WTC11 (cell line): ENCODE measurements at regions not wholly inside any gene's neighbourhood (a gene's known extent, or its start where the extent isn't known, plus 50 kb on each side); places are given as distances from the start of the nearest gene placed in this dataset.

Experiments used
- ATAC-seq: fragments of 200-7000 bp; cut with Tn5 transposase; 2 replicates; pipeline ENCODE4 v1.10.0; 2021; ENCODE audit warnings: mild to moderate bottlenecking, moderate library complexity
- CTCF ChIA-PET: fragments of 300-600 bp; sonication (Branson Sonifier 250); formaldehyde crosslinking; loops from one replicate; lab custom pipeline; 2021; ENCODE audit warnings: antibody characterized with exemption; lab: Charles Lee
- POLR2A ChIA-PET: fragments of 350-600 bp; sonication (Branson Sonifier 250); formaldehyde crosslinking; loops from one replicate; lab custom pipeline; 2021; ENCODE audit warnings: antibody characterized with exemption; lab: Charles Lee
- DNase-seq: peaks from one replicate; pipeline ENCODE4 v3.0.0; 2021; ENCODE audit warnings: low spot score
- H3K27ac Mint-ChIP-seq: 2 replicates; pipeline ENCODE4 v1.8.0; 2021; ENCODE audit warnings: mixed read lengths
- H3K27me3 Mint-ChIP-seq: 2 replicates; pipeline ENCODE4 v1.8.0; 2021; ENCODE audit warnings: low read depth, mild to moderate bottlenecking, moderate library complexity, mixed read lengths
- H3K36me3 Mint-ChIP-seq: 2 replicates; pipeline ENCODE4 v1.8.0; 2021; ENCODE audit warnings: mixed read lengths
- H3K4me1 Mint-ChIP-seq: 2 replicates; pipeline ENCODE4 v1.8.0; 2022; ENCODE audit warnings: mixed read lengths
- H3K4me3 Mint-ChIP-seq: 2 replicates; pipeline ENCODE4 v1.8.0; 2021; ENCODE audit warnings: mild to moderate bottlenecking, moderate library complexity, mixed read lengths
- H3K9me3 Mint-ChIP-seq: 2 replicates; pipeline ENCODE4 v1.8.0; 2021; ENCODE audit warnings: mixed read lengths
- ATF2 ChIP-seq: sonication (generic); formaldehyde crosslinking; IDR thresholded peaks from 2 replicates; pipeline ENCODE4 v1.8.1; 2022; ENCODE audit warnings: low read depth, missing genetic modification reagents, borderline replicate concordance
- CBFB ChIP-seq: sonication (generic); formaldehyde crosslinking; IDR thresholded peaks from 2 replicates; pipeline ENCODE4 v1.8.1; 2022; ENCODE audit warnings: mild to moderate bottlenecking, low read depth, missing genetic modification reagents
- CDX4 ChIP-seq: fragments of 250-450 bp; sonication (Bioruptor Pico); IDR thresholded peaks from 2 replicates; pipeline ENCODE4 v1.9.0; 2021; ENCODE audit warnings: moderate library complexity, mild to moderate bottlenecking, inconsistent platforms, borderline replicate concordance
- EMX1 ChIP-seq: fragments of 250-450 bp; sonication (Bioruptor Pico); IDR thresholded peaks from 2 replicates; pipeline ENCODE4 v1.8.0; 2021; ENCODE audit warnings: mild to moderate bottlenecking
- ESRRA ChIP-seq: sonication (generic); formaldehyde crosslinking; IDR thresholded peaks from 2 replicates; pipeline ENCODE4 v1.8.1; 2022; ENCODE audit warnings: mild to moderate bottlenecking, missing genetic modification reagents, borderline replicate concordance
- ETV6 ChIP-seq: sonication (generic); formaldehyde crosslinking; IDR thresholded peaks from 2 replicates; pipeline ENCODE4 v1.8.1; 2022; ENCODE audit warnings: mild to moderate bottlenecking, missing genetic modification reagents
- FOXK1 ChIP-seq: sonication (generic); formaldehyde crosslinking; IDR thresholded peaks from 2 replicates; pipeline ENCODE4 v1.8.0; 2022; ENCODE audit warnings: mild to moderate bottlenecking, moderate library complexity, missing genetic modification reagents
- HMGA2 ChIP-seq: fragments of 250-450 bp; sonication (Bioruptor Pico); IDR thresholded peaks from 2 replicates; pipeline ENCODE4 v1.4.0; 2021; ENCODE audit warnings: mild to moderate bottlenecking, moderate library complexity
- IRF1 ChIP-seq: sonication (generic); formaldehyde crosslinking; IDR thresholded peaks from 2 replicates; pipeline ENCODE4 v1.8.0; 2023; ENCODE audit warnings: missing genetic modification reagents
- KAT7 ChIP-seq: sonication (generic); formaldehyde crosslinking; IDR thresholded peaks from 2 replicates; pipeline ENCODE4 v1.8.1; 2023; ENCODE audit warnings: missing genetic modification reagents, mild to moderate bottlenecking, borderline replicate concordance
- MYBL2 ChIP-seq: sonication (generic); formaldehyde crosslinking; IDR thresholded peaks from 2 replicates; pipeline ENCODE4 v1.8.1; 2023; ENCODE audit warnings: mild to moderate bottlenecking, moderate library complexity, missing genetic modification reagents
- NFATC4 ChIP-seq: fragments of 250-450 bp; sonication (Bioruptor Pico); IDR thresholded peaks from 2 replicates; pipeline ENCODE4 v1.9.0; 2021; ENCODE audit warnings: mild to moderate bottlenecking
- OVOL2 ChIP-seq: fragments of 250-450 bp; sonication (Bioruptor Pico); IDR thresholded peaks from 2 replicates; pipeline ENCODE4 v1.9.0; 2021; ENCODE audit warnings: mild to moderate bottlenecking, borderline replicate concordance
- PRRX2 ChIP-seq: fragments of 250-450 bp; sonication (Bioruptor Pico); IDR thresholded peaks from 2 replicates; pipeline ENCODE4 v1.8.0; 2021; ENCODE audit warnings: mild to moderate bottlenecking
- SMAD3 ChIP-seq: sonication (generic); formaldehyde crosslinking; IDR thresholded peaks from 2 replicates; pipeline ENCODE4 v1.8.0; 2022; ENCODE audit warnings: missing genetic modification reagents, mild to moderate bottlenecking, borderline replicate concordance
- SMAD4 ChIP-seq: sonication (generic); formaldehyde crosslinking; IDR thresholded peaks from 2 replicates; pipeline ENCODE4 v1.8.0; 2022; ENCODE audit warnings: mild to moderate bottlenecking, missing genetic modification reagents
- SOX15 ChIP-seq: fragments of 250-450 bp; sonication (Bioruptor Pico); IDR thresholded peaks from 2 replicates; pipeline ENCODE4 v1.9.0; 2021; ENCODE audit warnings: mild to moderate bottlenecking
- USF1 ChIP-seq: sonication (generic); formaldehyde crosslinking; IDR thresholded peaks from 2 replicates; pipeline ENCODE4 v1.8.0; 2022; ENCODE audit warnings: mild to moderate bottlenecking, missing genetic modification reagents
- USF2 ChIP-seq: sonication (generic); formaldehyde crosslinking; IDR thresholded peaks from 2 replicates; pipeline ENCODE4 v1.8.1; 2023; ENCODE audit warnings: mild to moderate bottlenecking, missing genetic modification reagents, moderate library complexity
- ZNF138 ChIP-seq: sonication (generic); formaldehyde crosslinking; conservative IDR thresholded peaks from 2 replicates; pipeline ENCODE4 v1.8.1; 2022; ENCODE audit warnings: mild to moderate bottlenecking, moderate library complexity, missing genetic modification reagents
- ZNF281 ChIP-seq: sonication (generic); formaldehyde crosslinking; IDR thresholded peaks from 2 replicates; pipeline ENCODE4 v1.8.0; 2023; ENCODE audit warnings: mild to moderate bottlenecking, missing genetic modification reagents
- ZNF423 ChIP-seq: fragments of 250-450 bp; sonication (Bioruptor Pico); IDR thresholded peaks from 2 replicates; pipeline ENCODE4 v2.1.2; 2022; ENCODE audit warnings: mild to moderate bottlenecking, moderate library complexity
- ZNF671 ChIP-seq: fragments of 250-450 bp; sonication (Bioruptor Pico); IDR thresholded peaks from 2 replicates; pipeline ENCODE4 v1.8.0; 2021; ENCODE audit warnings: mild to moderate bottlenecking
- TF ChIP-seq, protein P1 (sequence below): sonication (generic); formaldehyde crosslinking; IDR thresholded peaks from 2 replicates; pipeline ENCODE4 v1.8.0; 2022; ENCODE audit warnings: mild to moderate bottlenecking, missing genetic modification reagents
- TF ChIP-seq, protein P2 (sequence below): sonication (generic); formaldehyde crosslinking; conservative IDR thresholded peaks from 2 replicates; pipeline ENCODE4 v1.8.1; 2022; ENCODE audit warnings: mild to moderate bottlenecking, missing genetic modification reagents
- TF ChIP-seq, protein P3 (sequence below): sonication (generic); formaldehyde crosslinking; IDR thresholded peaks from 2 replicates; pipeline ENCODE4 v1.8.1; 2022; ENCODE audit warnings: low read depth, mild to moderate bottlenecking, moderate library complexity, missing genetic modification reagents, borderline replicate concordance

GRCh38 chr15:49706805-49707204 is 86.0 kb downstream of the DTWD1 start:
- CTCF ChIA-PET: no interaction called here
- H3K4me3 Mint-ChIP-seq: no peak overlapping the region

DNA sequence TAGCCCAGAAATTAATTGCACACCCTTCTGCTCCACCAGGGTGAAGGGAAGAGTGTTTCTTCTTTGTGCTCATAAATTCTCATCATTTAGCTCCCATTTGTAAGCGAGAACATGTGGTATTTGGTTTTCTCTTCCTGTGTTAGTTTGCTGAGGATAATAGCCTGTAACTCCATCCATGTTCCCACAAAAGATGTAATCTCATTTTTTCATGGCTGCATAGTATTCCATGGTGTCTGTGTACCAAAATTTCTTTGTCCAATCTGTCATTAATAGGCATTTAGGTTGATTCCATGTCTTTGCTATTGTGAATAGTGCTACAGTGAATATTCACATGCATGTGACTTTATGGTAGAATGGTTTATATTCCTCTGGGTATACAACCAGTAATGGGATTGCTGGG is 86.8 kb downstream of the DTWD1 start:
- POLR2A ChIA-PET: no interaction called here
- no peak for DNase-seq
- no peak for ATAC-seq
- no peaks in the 10 kb centered on the region for H3K4me1 Mint-ChIP-seq
- CTCF ChIA-PET: no interaction called here
- peaks cover 2% of the 10 kb centered on the region; the same call in 1 of the 2 replicates for H3K36me3 Mint-ChIP-seq
- TF ChIP-seq SOX15 (CRISPR knock-in tag) (no peak), ZNF281 (no peak), ZNF671 (no peak), USF2 (CRISPR knock-in tag) (no peak), ZNF138 (CRISPR knock-in tag) (no peak), KAT7 (CRISPR knock-in tag) (no peak), MYBL2 (no peak), EMX1 (CRISPR knock-in tag) (no peak), FOXK1 (no peak), ESRRA (CRISPR knock-in tag) (no peak)
- no peaks in the 10 kb centered on the region; the same call in 1 of the 2 replicates for H3K27me3 Mint-ChIP-seq
- H3K4me3 Mint-ChIP-seq: no peak overlapping the region
- H3K9me3 Mint-ChIP-seq: peaks cover 31% of the 10 kb centered on the region
- H3K27ac Mint-ChIP-seq: no peak overlapping the region

More at GRCh38 chr15:49706805-49707204, 86.0 kb downstream of the DTWD1 start:
- Mint-ChIP-seq H3K36me3 (peaks cover 2% of the 10 kb centered on the region; the same call in 1 of the 2 replicates), H3K4me1 (no peaks in the 10 kb centered on the region), H3K27me3 (no peaks in the 10 kb centered on the region; the same call in 1 of the 2 replicates), H3K27ac (no peak overlapping the region), H3K9me3 (peaks cover 31% of the 10 kb centered on the region)
- POLR2A ChIA-PET: no interaction called here
- TF ChIP-seq ATF2 (CRISPR knock-in tag): no peak
- TF ChIP-seq ZNF423 (CRISPR knock-in tag): no peak
- no peak for TF ChIP-seq ETV6 (CRISPR knock-in tag)
- TF ChIP-seq CDX4: no peak
- TF ChIP-seq CBFB (CRISPR knock-in tag): no peak
- TF ChIP-seq ESRRA (CRISPR knock-in tag): no peak
- TF ChIP-seq HMGA2: no peak
- TF ChIP-seq, protein P1, sequence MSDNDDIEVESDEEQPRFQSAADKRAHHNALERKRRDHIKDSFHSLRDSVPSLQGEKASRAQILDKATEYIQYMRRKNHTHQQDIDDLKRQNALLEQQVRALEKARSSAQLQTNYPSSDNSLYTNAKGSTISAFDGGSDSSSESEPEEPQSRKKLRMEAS (CRISPR knock-in tag): no peak
- TF ChIP-seq PRRX2 (CRISPR knock-in tag): no peak
- no peak for TF ChIP-seq SMAD3 (CRISPR knock-in tag)
- no peak for TF ChIP-seq FOXK1
- TF ChIP-seq, protein P2, sequence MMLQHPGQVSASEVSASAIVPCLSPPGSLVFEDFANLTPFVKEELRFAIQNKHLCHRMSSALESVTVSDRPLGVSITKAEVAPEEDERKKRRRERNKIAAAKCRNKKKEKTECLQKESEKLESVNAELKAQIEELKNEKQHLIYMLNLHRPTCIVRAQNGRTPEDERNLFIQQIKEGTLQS (CRISPR knock-in tag): no peak
- no peak for TF ChIP-seq USF1
- TF ChIP-seq, protein P3, sequence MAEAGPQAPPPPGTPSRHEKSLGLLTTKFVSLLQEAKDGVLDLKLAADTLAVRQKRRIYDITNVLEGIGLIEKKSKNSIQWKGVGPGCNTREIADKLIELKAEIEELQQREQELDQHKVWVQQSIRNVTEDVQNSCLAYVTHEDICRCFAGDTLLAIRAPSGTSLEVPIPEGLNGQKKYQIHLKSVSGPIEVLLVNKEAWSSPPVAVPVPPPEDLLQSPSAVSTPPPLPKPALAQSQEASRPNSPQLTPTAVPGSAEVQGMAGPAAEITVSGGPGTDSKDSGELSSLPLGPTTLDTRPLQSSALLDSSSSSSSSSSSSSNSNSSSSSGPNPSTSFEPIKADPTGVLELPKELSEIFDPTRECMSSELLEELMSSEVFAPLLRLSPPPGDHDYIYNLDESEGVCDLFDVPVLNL: no peak
- TF ChIP-seq OVOL2: no peak
- no peak for TF ChIP-seq MYBL2
- TF ChIP-seq IRF1: no peak
- no peak for TF ChIP-seq SMAD4 (CRISPR knock-in tag)
- no peak for TF ChIP-seq NFATC4 (CRISPR knock-in tag)
- DNase-seq (no peak), ATAC-seq (no peak)
